HepG2 (cell line): ENCODE measurements at regions not wholly inside any gene's neighbourhood (a gene's known extent, or its start where the extent isn't known, plus 50 kb on each side); places are given as distances from the start of the nearest gene placed in this dataset.

Source experiments
- ATAC-seq: fragments of 200-7000 bp; cut with Tn5 transposase; 3 replicates; pipeline ENCODE4 v1.9.1; 2020; ENCODE audit warnings: mild to moderate bottlenecking, moderate library complexity
- BruUV-seq: library from RNA; stranded (reverse); fragments of 400-500 nt; replicated peaks from 2 replicates; lab custom pipeline; 2021; lab: Mats Ljungman, UMichigan
- CTCF ChIA-PET: fragments of 300-600 bp; formaldehyde crosslinking; extraction: SDS; loops from one replicate; lab custom pipeline; 2021; ENCODE audit warnings: low total read pairs, inconsistent platforms, low intra/inter-chr PET ratio; lab: Yijun Ruan, JAX
- POLR2A ChIA-PET: fragments of 350-600 bp; sonication (Branson Sonifier 250); formaldehyde crosslinking; loops from one replicate; lab custom pipeline; 2020; ENCODE audit warnings: antibody characterized with exemption, inconsistent platforms; lab: Yijun Ruan, JAX
- DNase-seq: peaks from one replicate; pipeline ENCODE4 v3.0.0-alpha.2; 2015; ENCODE audit warnings: low spot score
- FAIRE-seq: peaks from 3 replicates; lab custom pipeline; 2011; peaks lifted over from hg19 to GRCh38; lab: Jason Lieb, UNC
- H2AFZ ChIP-seq: one replicate; pipeline ENCODE4 v1.6.1; 2011; ENCODE audit warnings: low read length, inconsistent platforms
- H3K27ac ChIP-seq: fragments of 300-600 bp; 3 replicates; pipeline ENCODE4 v1.8.0; 2011; ENCODE audit warnings: mixed run types, mild to moderate bottlenecking, mixed read lengths, low read length, inconsistent platforms; ENCODE audit not compliant: insufficient read depth; ENCODE audit errors: extremely low read length
- H3K27me3 ChIP-seq, 2 experiments: fragments of 200-600 bp in 1 of 2; 2 replicates in 1 of 2; 3 replicates in 1 of 2; pipeline versions ENCODE4 v1.6.0 to v1.8.0; 2011; ENCODE audit warnings: low read length in 2 of 2, mild to moderate bottlenecking in 2 of 2, moderate library complexity in 2 of 2, inconsistent platforms in 1 of 2; ENCODE audit not compliant: insufficient read depth in 2 of 2, control insufficient read depth in 1 of 2
- H3K36me3 ChIP-seq, 2 experiments: fragments of 200-600 bp in 1 of 2; replicated peaks in 1 of 2; 2 replicates in 1 of 2; 3 replicates in 1 of 2; pipeline versions ENCODE4 v1.5.1 to v1.8.0; 2011; ENCODE audit warnings: low read length in 2 of 2, inconsistent platforms in 1 of 2; ENCODE audit not compliant: insufficient read depth in 2 of 2, control insufficient read depth in 1 of 2
- H3K4me1 ChIP-seq: 2 replicates; pipeline ENCODE4 v1.5.1; 2012; ENCODE audit warnings: low read length, inconsistent platforms; ENCODE audit not compliant: insufficient read depth
- H3K4me2 ChIP-seq: 2 replicates; pipeline ENCODE4 v1.6.0; 2011; ENCODE audit warnings: low read depth, low read length, inconsistent platforms
- H3K4me3 ChIP-seq, 3 experiments: fragments of 200-600 bp in 1 of 3; sonication (generic), shearing (Covaris generic) in 1 of 3; replicated peaks in 1 of 3; 2 replicates each; pipeline ENCODE4 v1.5.1; 2011 to 2016; ENCODE audit warnings: low read length in 3 of 3, inconsistent platforms in 2 of 3, low read depth in 2 of 3, mild to moderate bottlenecking in 2 of 3, control low read depth in 1 of 3, mixed read lengths in 1 of 3; ENCODE audit not compliant: insufficient read depth in 1 of 3
- H3K79me2 ChIP-seq: one replicate; pipeline ENCODE4 v1.6.1; 2011; ENCODE audit warnings: low read length, inconsistent platforms; ENCODE audit not compliant: insufficient read depth
- H3K9ac ChIP-seq: 2 replicates; pipeline ENCODE4 v1.6.0; 2011; ENCODE audit warnings: mild to moderate bottlenecking, low read depth, low read length, inconsistent platforms; ENCODE audit not compliant: insufficient read depth
- H3K9me3 ChIP-seq: 2 replicates; pipeline ENCODE4 v1.5.1; 2012; ENCODE audit warnings: mild to moderate bottlenecking, low read length
- H4K20me1 ChIP-seq: 2 replicates; pipeline ENCODE4 v1.6.0; 2011; ENCODE audit warnings: inconsistent platforms, mild to moderate bottlenecking, low read length, moderate library complexity; ENCODE audit not compliant: insufficient read depth
- ATF1 ChIP-seq: IDR thresholded peaks from 2 replicates; pipeline ENCODE4 v1.6.1; 2016; ENCODE audit warnings: mild to moderate bottlenecking, control low read depth
- ATM ChIP-seq: fragments of 450-650 bp; IDR thresholded peaks from 2 replicates; pipeline ENCODE4 v1.7.1; 2017; ENCODE audit warnings: mild to moderate bottlenecking, borderline replicate concordance
- CC2D1A ChIP-seq: sonication (generic); formaldehyde crosslinking; IDR thresholded peaks from 2 replicates; pipeline ENCODE4 v1.8.1; 2023; ENCODE audit warnings: mild to moderate bottlenecking, missing genetic modification reagents
- CEBPZ ChIP-seq: IDR thresholded peaks from 2 replicates; pipeline ENCODE4 v1.6.1; 2012; ENCODE audit warnings: low read length, improper control_type of control experiment
- GABPA ChIP-seq, 2 experiments: IDR thresholded peaks; 2 replicates each; pipeline ENCODE4 v1.6.1; 2011 to 2016; ENCODE audit warnings: low read depth in 2 of 2, low read length in 1 of 2, missing biosample characterization in 1 of 2, missing genetic modification characterization in 1 of 2
- MTA1 ChIP-seq: sonication (generic); formaldehyde crosslinking; IDR thresholded peaks from 2 replicates; pipeline ENCODE4 v1.4.0; 2020; ENCODE audit warnings: missing genetic modification reagents, mild to moderate bottlenecking, borderline replicate concordance
- ZFYVE20 ChIP-seq: sonication (generic); formaldehyde crosslinking; IDR thresholded peaks from 2 replicates; pipeline ENCODE4 v1.8.0; 2023; ENCODE audit warnings: low read depth, mild to moderate bottlenecking, moderate library complexity, missing genetic modification reagents, borderline replicate concordance
- ZNF143 ChIP-seq: sonication (generic); formaldehyde crosslinking; IDR thresholded peaks from 2 replicates; pipeline ENCODE4 v1.4.0; 2020; ENCODE audit warnings: missing genetic modification reagents
- ZNF281 ChIP-seq: sonication (generic); formaldehyde crosslinking; IDR thresholded peaks from 2 replicates; pipeline ENCODE4 v1.4.0; 2020; ENCODE audit warnings: missing genetic modification reagents, borderline replicate concordance
- ZNF546 ChIP-seq: sonication (generic); formaldehyde crosslinking; conservative IDR thresholded peaks from 2 replicates; pipeline ENCODE4 v1.8.1; 2023; ENCODE audit warnings: mild to moderate bottlenecking, missing genetic modification reagents
- ZNF83 ChIP-seq: sonication (generic); formaldehyde crosslinking; IDR thresholded peaks from 2 replicates; pipeline ENCODE4 v1.4.0; 2020; ENCODE audit warnings: missing genetic modification reagents, mild to moderate bottlenecking, borderline replicate concordance
- WGBS: methylation state at CpG from one replicate; pipeline ENCODE4 v1.1.6; 2017; ENCODE audit warnings: low lambda C conversion rate; 5-methylcytosine and 5-hydroxymethylcytosine counted together
- in situ Hi-C: cut with HindIII; loops from 2 replicates; pipeline ENCODE4 v1.10.0; 2017; ENCODE audit warnings: low pct_unique_long_range_greater_than_20kb; ENCODE audit not compliant: extremely low pct_ligation_motif_present
- intact Hi-C: fragments of 100-400 bp; cut with micrococcal nuclease; formaldehyde crosslinking; loops from one replicate; pipeline ENCODE4 v1.10.0; 2022; ENCODE audit not compliant: unreplicated experiment
- TF ChIP-seq, protein P1 (sequence below): sonication (generic); formaldehyde crosslinking; IDR thresholded peaks from 2 replicates; pipeline ENCODE4 v1.4.0; 2020; ENCODE audit warnings: missing genetic modification reagents, borderline replicate concordance
- TF ChIP-seq, protein P2 (sequence below): conservative IDR thresholded peaks from 2 replicates; pipeline ENCODE4 v1.6.1; 2018; ENCODE audit warnings: missing genetic modification reagents

- H3K27ac ChIP-seq: no peak overlapping the region
- no peak for ATAC-seq
- in situ Hi-C loops (no loop called here), intact Hi-C loops (no loop called here)
- H2AFZ ChIP-seq: no peak overlapping the region
- no peaks in the 10 kb centered on the region for H3K79me2 ChIP-seq
- H3K36me3 ChIP-seq: no peaks in the 10 kb centered on the region
- no peak overlapping the region for H3K9ac ChIP-seq
- DNase-seq: no peak
- WGBS: 3% methylated on average over 1 of the region's 1 CpG
- CTCF ChIA-PET: no interaction called here
- POLR2A ChIA-PET: no interaction called here
- FAIRE-seq: no peak
- no peaks in the 10 kb centered on the region for H4K20me1 ChIP-seq
- no peaks in the 10 kb centered on the region for H3K27me3 ChIP-seq
- no peaks in the 10 kb centered on the region for H3K9me3 ChIP-seq
- H3K4me1 ChIP-seq: no peaks in the 10 kb centered on the region
- no TSS peak for BruUV-seq
- no peak overlapping the region for H3K4me3 ChIP-seq
- H3K4me2 ChIP-seq: no peak overlapping the region
- TF ChIP-seq ZNF83 (CRISPR knock-in tag): no peak
- no peak for TF ChIP-seq CC2D1A (CRISPR knock-in tag)
- TF ChIP-seq MTA1 (CRISPR knock-in tag): no peak
- no peak for TF ChIP-seq ZNF281 (CRISPR knock-in tag)
- TF ChIP-seq ATM: no peak
- TF ChIP-seq ZFYVE20 (CRISPR knock-in tag): no peak
- TF ChIP-seq, protein P1, sequence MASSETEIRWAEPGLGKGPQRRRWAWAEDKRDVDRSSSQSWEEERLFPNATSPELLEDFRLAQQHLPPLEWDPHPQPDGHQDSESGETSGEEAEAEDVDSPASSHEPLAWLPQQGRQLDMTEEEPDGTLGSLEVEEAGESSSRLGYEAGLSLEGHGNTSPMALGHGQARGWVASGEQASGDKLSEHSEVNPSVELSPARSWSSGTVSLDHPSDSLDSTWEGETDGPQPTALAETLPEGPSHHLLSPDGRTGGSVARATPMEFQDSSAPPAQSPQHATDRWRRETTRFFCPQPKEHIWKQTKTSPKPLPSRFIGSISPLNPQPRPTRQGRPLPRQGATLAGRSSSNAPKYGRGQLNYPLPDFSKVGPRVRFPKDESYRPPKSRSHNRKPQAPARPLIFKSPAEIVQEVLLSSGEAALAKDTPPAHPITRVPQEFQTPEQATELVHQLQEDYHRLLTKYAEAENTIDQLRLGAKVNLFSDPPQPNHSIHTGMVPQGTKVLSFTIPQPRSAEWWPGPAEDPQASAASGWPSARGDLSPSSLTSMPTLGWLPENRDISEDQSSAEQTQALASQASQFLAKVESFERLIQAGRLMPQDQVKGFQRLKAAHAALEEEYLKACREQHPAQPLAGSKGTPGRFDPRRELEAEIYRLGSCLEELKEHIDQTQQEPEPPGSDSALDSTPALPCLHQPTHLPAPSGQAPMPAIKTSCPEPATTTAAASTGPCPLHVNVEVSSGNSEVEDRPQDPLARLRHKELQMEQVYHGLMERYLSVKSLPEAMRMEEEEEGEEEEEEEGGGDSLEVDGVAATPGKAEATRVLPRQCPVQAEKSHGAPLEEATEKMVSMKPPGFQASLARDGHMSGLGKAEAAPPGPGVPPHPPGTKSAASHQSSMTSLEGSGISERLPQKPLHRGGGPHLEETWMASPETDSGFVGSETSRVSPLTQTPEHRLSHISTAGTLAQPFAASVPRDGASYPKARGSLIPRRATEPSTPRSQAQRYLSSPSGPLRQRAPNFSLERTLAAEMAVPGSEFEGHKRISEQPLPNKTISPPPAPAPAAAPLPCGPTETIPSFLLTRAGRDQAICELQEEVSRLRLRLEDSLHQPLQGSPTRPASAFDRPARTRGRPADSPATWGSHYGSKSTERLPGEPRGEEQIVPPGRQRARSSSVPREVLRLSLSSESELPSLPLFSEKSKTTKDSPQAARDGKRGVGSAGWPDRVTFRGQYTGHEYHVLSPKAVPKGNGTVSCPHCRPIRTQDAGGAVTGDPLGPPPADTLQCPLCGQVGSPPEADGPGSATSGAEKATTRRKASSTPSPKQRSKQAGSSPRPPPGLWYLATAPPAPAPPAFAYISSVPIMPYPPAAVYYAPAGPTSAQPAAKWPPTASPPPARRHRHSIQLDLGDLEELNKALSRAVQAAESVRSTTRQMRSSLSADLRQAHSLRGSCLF (CRISPR knock-in tag): no peak
- no peak for TF ChIP-seq ATF1 (CRISPR knock-in tag)
- TF ChIP-seq ZNF546 (CRISPR knock-in tag): no peak
- TF ChIP-seq CEBPZ: no peak
- TF ChIP-seq, protein P2, sequence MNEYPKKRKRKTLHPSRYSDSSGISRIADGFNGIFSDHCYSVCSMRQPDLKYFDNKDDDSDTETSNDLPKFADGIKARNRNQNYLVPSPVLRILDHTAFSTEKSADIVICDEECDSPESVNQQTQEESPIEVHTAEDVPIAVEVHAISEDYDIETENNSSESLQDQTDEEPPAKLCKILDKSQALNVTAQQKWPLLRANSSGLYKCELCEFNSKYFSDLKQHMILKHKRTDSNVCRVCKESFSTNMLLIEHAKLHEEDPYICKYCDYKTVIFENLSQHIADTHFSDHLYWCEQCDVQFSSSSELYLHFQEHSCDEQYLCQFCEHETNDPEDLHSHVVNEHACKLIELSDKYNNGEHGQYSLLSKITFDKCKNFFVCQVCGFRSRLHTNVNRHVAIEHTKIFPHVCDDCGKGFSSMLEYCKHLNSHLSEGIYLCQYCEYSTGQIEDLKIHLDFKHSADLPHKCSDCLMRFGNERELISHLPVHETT (CRISPR knock-in tag): no peak
- no peak for TF ChIP-seq GABPA (IDR thresholded peaks at IDR 0.05; ENCODE audit: low read depth, low read length)
- TF ChIP-seq GABPA (CRISPR knock-in tag; IDR thresholded peaks at IDR 0.05; ENCODE audit: low read depth): no peak
- TF ChIP-seq ZNF143 (CRISPR knock-in tag): no peak
Observed at GRCh38 chr12:70177631-70178030, 65.6 kb upstream of the CNOT2 start.
